GM21825 (cell line): ENCODE measurements at regions not wholly inside any gene's neighbourhood (a gene's known extent, or its start where the extent isn't known, plus 50 kb on each side); places are given as distances from the start of the nearest gene placed in this dataset.
"Not testable (repeated sequence)": the region's sequence is repeated elsewhere in the genome, so short reads cannot be mapped to it uniquely, and the experiment has no call there.

Experiments used
- ATAC-seq: cut with Tn5 transposase; IDR thresholded peaks from one replicate; pipeline ENCODE4 v1.9.1; 2021; ENCODE audit warnings: mild to moderate bottlenecking, moderate library complexity; ENCODE audit not compliant: unreplicated experiment

GRCh38 chr20:36082315-36082915 is 72.1 kb upstream of the EPB41L1 start:
- ATAC-seq, result no peak

- ATAC-seq, result not testable (repeated sequence)
Observed at GRCh38 chr20:36083200-36083599, 71.3 kb upstream of the EPB41L1 start.

GRCh38 chr20:36084356-36084755 is 70.2 kb upstream of the EPB41L1 start:
- ATAC-seq, result no peak

- ATAC-seq, result no peak
Observed at GRCh38 chr20:36084897-36085613, 69.5 kb upstream of the EPB41L1 start.

- ATAC-seq, result no peak
Observed at GRCh38 chr20:36085686-36086267, 68.8 kb upstream of the EPB41L1 start.

GRCh38 chr20:36086767-36087166 is 67.8 kb upstream of the EPB41L1 start:
- ATAC-seq, result no peak

- ATAC-seq, result no peak
Observed at GRCh38 chr20:36090223-36090622, 64.3 kb upstream of the EPB41L1 start.

- ATAC-seq, result no peak
Observed at GRCh38 chr20:36091561-36092397, 62.8 kb upstream of the EPB41L1 start.

- no peak for ATAC-seq
Observed at GRCh38 chr20:36092398-36093024, 62.0 kb upstream of the EPB41L1 start.

GRCh38 chr20:36093025-36093803 is 61.3 kb upstream of the EPB41L1 start:
- no peak for ATAC-seq

- no peak for ATAC-seq
Observed at GRCh38 chr20:36093804-36094145, 60.8 kb upstream of the EPB41L1 start.

GRCh38 chr20:36094497-36094896 is 60.0 kb upstream of the EPB41L1 start:
- ATAC-seq, result no peak

GRCh38 chr20:36096435-36096834 is 58.1 kb upstream of the EPB41L1 start:
- no peak for ATAC-seq

GRCh38 chr20:36097337-36098151 is 57.0 kb upstream of the EPB41L1 start:
- no peak for ATAC-seq

- peak; percentile 67 for ATAC-seq
Observed at GRCh38 chr20:36098364-36098763, 56.2 kb upstream of the EPB41L1 start.

GRCh38 chr20:36099106-36099505 is 55.4 kb upstream of the EPB41L1 start:
- no peak for ATAC-seq

- ATAC-seq, result no peak
Observed at GRCh38 chr20:36101192-36101591, 53.3 kb upstream of the EPB41L1 start.

GRCh38 chr20:36102306-36102705 is 52.2 kb upstream of the EPB41L1 start:
- no peak for ATAC-seq

- ATAC-seq, result no peak
Observed at GRCh38 chr20:36102809-36103596, 51.5 kb upstream of the EPB41L1 start.
